Daoy (cell line): ENCODE measurements at regions not wholly inside any gene's neighbourhood (a gene's known extent, or its start where the extent isn't known, plus 50 kb on each side); places are given as distances from the start of the nearest gene placed in this dataset.
A peak's percentile ranks its signal among the peaks of the same experiment; 100 is the strongest.

Experiments
- DNase-seq: peaks from one replicate; pipeline ENCODE4 v3.0.0-alpha.2; 2015; ENCODE audit warnings: low read depth

DNA sequence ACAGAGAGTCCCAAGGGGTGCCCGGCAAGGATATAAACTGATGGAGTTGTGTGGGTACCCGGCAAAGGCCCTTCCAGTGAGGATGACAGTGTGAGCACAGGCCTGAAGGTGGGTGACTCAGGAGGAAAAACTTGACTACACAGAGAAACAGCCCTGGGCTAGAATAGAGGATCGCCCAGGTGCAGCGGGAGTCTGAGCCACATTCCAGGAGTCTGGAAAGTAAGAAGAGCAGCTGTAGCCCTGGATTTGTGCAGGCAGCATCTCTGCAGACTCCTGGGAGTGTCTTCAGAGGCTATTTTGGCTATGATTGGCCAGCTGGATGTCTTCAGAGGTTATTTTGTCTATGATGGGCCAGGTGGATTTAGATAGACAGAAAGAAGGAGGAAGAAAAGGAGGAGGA lies 367.6 kb upstream of the MKI67 start:
- no peak for DNase-seq

- no peak for DNase-seq
Observed at GRCh38 chr10:128494665-128495064, 368.4 kb upstream of the MKI67 start.

DNA sequence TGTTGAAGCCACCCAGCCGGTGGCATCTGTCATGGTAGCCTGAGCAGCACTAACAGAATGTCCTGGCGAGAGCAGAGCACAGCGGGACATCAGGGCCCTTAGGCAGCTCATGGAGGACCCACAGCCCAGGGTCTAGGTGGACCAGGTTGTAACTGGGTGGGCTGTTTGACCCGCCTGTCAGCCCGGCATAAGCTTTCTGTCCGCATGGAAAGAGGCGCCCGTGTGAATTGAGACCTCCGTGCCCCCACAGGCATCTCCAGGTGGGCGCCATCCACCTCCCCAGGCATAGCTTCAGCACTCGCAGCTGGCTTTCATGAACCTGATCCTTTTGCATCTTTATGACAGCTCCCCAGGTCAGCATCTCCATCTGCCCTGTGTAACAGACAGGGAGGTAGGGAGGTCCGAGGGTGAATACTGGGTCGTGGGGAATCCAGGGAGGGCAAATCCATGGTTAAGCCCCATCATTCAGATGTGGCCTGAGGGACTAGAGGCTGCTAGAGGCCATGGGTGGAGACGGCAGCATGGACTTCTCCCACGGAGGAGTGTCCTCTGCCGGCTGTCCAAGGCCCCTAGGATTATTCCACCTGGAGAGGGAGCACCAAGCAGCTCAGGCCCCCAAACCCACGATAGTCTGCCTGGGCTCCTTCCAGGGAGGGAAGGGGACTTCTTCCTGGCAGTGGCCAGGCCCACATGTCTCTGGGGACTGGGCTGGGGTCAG lies 371.6 kb upstream of the MKI67 start:
- no peak for DNase-seq

GRCh38 chr10:128498378-128498730 lies 372.1 kb upstream of the MKI67 start:
- DNase-seq = no peak

GRCh38 chr10:128498746-128499145 lies 372.5 kb upstream of the MKI67 start:
- no peak for DNase-seq

- no peak for DNase-seq
Observed at GRCh38 chr10:128499486-128499885, 373.3 kb upstream of the MKI67 start.

- DNase-seq = no peak
Observed at GRCh38 chr10:128499956-128500355, 373.7 kb upstream of the MKI67 start.

- DNase-seq = peak; percentile 7
Observed at GRCh38 chr10:128500642-128501041, 374.4 kb upstream of the MKI67 start.

GRCh38 chr10:128505346-128505745 lies 379.1 kb upstream of the MKI67 start:
- DNase-seq = no peak

DNA sequence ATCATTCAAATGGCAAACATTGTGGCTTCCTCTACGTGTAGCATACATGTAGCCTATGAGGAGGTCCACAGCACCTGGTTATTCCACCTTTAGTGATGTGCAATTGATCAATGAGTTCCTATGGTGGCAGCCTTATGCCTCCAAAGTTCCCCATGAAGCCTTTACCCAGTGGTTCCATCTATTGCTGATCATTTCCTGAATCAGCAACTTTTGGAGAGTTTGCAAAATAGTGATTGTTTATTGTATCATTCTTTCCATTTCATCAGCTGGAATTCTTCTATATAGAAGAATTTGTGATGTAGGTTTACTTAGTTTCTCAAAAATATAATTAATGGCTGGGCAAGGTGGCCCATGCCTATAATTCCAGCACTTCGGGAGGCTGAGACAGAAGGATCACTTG lies 380.2 kb upstream of the MKI67 start:
- DNase-seq = no peak

DNA sequence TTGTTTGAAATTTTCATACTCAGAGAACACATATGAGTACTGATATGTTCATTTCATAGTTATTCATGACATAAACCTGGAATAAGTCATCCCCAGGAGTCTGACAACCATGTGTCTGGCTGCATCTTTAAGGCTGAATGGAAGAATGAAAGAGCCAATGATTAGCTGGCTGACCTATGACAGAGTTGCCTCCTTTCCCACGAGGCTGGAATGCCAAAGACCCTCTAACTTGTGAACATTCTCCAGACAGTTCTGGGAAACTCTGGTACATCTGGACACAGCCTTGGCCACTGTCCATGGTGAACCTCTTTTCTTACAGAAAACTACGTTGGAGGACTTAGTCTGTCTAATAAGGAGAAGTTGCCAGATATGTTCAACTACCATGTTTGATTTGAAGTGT lies 380.8 kb upstream of the MKI67 start:
- no peak for DNase-seq

GRCh38 chr10:128511284-128511683 lies 385.1 kb upstream of the MKI67 start:
- no peak for DNase-seq

DNA sequence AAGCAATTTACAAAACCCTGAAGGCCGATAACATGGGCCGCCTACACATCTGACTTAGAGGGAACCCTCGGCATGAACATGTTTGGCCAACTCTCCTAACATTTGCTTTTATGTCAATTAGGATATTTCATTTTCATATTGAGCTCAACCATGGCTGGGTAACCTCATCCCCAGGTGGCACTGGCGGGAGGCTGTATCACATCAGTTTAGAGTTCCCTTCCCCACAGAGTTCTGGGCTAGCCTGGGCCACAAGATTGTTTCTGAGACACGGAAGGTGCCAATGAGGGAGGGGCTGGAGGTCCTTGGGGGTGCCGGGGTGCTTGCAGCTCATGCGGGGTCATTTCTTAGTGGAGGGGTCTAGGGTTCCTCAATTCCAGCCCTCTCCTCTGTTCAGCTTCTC lies 386.5 kb upstream of the MKI67 start:
- no peak for DNase-seq

DNA sequence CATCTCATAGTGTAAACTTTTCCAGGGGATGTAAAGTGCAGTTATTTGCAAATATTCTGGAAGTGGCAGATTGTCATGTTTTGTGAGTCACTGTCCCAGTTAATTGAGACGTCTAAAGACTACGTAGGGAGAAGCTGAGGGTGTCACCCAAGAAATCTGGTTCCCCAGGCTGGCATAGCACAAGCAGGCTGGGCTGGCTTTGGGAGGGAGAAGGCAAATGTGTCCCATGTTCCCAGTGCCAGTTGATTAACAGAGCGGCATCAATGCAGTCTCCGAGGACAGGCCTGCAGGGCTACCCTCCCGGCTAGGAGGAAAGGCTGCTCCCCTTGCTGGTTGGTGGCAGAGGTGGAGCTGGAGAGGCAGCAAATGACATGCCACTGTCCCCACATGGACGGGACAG lies 388.3 kb upstream of the MKI67 start:
- no peak for DNase-seq

- DNase-seq = no peak
Observed at GRCh38 chr10:128516180-128516579, 390.0 kb upstream of the MKI67 start.

DNA sequence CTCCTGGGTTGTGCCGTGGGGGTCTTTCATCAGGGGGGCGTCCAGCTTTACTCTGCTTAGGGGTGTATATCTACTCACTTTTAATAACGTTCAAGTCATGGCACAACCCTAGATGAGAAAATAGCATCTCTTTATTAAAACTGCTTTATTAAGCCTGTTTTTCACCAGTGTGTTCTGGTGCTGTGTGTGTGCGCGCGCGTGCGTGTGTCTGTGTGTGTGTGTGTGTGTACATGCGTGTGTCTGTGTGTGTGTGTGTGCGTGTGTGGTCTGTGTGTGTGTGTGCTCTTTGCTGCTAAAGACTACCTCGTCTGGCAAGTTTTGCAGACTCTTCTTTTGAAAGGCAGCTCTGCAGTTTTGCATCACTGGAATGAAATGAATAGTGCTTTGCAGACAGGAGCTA lies 390.9 kb upstream of the MKI67 start:
- no peak for DNase-seq

- DNase-seq = no peak
Observed at GRCh38 chr10:128518000-128518399, 391.8 kb upstream of the MKI67 start.

DNA sequence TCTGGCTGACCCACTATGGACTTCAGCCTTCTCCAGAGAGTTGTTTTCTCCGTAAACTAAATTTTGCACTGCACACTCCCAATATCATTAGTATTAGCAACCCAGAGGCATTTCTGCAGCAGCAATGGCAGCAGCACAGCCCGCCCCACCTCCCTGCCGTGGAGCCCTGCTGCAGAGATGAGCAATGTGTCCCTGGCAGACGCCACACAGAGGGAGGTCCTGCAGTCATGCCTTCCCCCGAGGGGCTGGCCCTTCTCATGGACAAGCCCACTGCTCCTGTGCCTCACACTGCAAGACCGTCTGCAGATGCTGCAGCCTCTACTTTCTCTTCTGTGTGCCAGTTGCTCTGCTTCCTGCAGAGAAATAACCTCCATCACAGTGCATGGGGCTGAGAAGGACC lies 393.4 kb upstream of the MKI67 start:
- peak; percentile 16 for DNase-seq

DNA sequence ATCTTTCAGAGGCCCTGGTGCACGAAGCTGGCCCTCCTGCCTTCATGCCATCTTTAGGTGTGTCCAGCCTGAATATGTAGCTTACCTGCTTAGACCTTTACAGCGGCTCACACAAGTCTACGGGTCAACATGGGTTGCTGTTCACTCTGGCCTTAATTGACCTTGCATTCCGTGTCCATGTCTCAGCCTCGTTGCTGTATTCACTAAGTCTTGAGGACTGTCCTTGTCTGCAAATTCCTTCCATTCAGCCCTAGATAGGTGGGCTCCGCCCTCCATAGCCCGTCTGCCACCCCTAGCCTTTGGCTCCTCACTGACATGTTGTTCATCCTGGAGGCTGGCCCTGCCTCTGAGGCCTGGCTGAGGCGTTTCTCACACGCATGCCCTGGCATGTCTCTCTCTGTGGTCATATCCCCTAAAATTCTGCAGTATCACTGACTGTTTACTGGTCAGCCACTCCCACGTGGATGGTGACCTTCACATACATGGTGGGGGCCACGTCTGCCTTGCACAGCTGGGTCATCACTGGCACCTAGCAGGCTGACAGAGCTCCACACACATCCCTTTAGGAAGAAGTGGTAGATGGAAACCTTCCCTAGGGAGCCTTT lies 394.1 kb upstream of the MKI67 start:
- no peak for DNase-seq

- no peak for DNase-seq
Observed at GRCh38 chr10:128522551-128523308, 396.5 kb upstream of the MKI67 start.

GRCh38 chr10:128525444-128525843 lies 399.2 kb upstream of the MKI67 start:
- DNase-seq = no peak

DNA sequence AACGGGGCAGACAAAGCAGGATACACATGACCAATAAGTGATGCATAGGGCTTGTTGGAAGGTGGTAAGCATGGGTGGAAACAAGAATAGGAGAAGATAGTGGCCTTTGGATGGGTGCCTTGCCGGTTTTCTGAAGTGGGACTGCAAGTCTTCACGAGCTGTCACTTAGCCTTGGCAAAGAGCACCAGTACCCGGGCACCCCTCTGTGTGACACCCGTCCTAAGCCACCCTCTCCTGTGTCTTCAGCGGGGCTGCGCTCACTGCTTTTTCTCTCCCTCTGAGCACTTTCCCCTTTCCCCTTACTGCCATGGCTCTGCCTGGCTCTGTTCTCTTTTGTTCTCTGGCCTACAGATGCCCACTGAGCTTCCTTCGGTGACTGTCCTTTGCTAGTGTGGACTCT lies 399.7 kb upstream of the MKI67 start:
- DNase-seq = no peak

DNA sequence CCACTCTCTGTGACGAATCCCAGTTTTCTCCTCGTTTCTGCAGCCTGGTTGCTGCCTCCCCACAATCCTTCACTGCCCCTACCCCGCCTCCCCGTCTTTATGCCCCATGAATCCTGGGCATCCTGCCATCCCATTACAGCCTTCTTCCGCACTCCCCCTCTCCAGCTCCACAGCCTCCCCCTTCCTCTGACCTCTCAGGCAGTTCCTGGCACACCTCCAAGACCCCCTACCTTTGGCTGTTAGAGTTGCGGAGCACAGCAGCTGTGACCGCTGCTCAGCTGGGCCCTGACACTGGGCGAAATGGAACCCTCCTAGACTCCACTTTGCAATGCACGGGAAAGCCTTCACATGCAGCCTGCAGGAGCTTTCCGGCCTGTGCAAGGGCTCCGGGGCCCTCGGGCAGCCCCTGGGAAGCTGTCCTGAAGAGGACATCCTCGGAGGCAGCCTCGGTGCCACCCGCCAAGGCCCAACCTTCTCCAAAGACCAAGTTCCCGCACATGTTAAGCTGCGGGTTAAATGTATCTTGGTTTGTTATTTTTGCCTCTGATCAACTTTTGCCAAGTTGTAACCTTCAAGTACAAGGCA lies 400.7 kb upstream of the MKI67 start:
- peak; percentile 73 for DNase-seq
